ENCODE measurements at regions not wholly inside any gene's neighbourhood (a gene's known extent, or its start where the extent isn't known, plus 50 kb on each side); places are given as distances from the start of the nearest gene placed in this dataset.

DNA sequence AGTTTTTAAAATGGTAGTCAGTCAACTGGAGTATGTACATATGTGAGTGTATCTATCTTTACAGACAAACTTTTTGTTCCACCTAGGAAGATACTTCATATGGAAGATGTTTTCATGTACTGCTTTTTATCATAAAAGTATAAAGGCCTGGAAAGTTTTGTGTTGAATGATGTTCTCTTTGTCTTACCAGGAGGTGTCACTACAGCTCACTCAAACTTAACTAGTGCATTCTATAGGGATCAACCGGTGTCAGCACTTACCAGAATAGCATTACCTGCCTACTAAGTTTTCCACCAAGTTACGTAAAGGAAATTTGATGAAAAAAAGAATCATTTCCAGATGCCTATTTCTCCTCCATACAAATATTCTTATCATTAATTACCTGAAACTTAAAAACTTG is 522.6 kb upstream of the SEMA6D start:
- Histone ChIP-seq H3K36me3 (ENCODE audit: control insufficient read depth in 2 of 4, insufficient read depth in 4 of 4, low read length in 3 of 4) (no peaks in the 10 kb centered on the region), H3K23ac (ENCODE audit: insufficient read length) (no peak overlapping the region), H2BK15ac (ENCODE audit: low read length) (no peak overlapping the region), H2BK5ac (ENCODE audit: low read depth, low read length) (no peak overlapping the region), H3K4me3 (ENCODE audit: extremely low read depth in 1 of 4, insufficient read depth in 2 of 4, low read depth in 3 of 4, low read length in 4 of 4) (no peak overlapping the region), H3K79me2 (ENCODE audit: control insufficient read depth in 1 of 2, insufficient read depth in 2 of 2, low read length in 2 of 2) (no peaks in the 10 kb centered on the region), H3K9ac (replicated peaks in 1 of 4; ENCODE audit: extremely low read depth in 1 of 4, low read depth in 3 of 4, low read length in 3 of 4) (no peak overlapping the region), H3K4ac (replicated peaks; ENCODE audit: insufficient read length, low read depth, low read length) (no peak overlapping the region), H3K18ac (ENCODE audit: extremely low read depth, low read length) (no peak overlapping the region), H4K5ac (ENCODE audit: insufficient read length, low read depth, low read length) (no peak overlapping the region), H3K79me1 (ENCODE audit: low read depth, low read length) (no peaks in the 10 kb centered on the region), H2BK120ac (replicated peaks; ENCODE audit: low read depth, low read length) (no peak overlapping the region), H2AFZ (ENCODE audit: low read length) (no peak overlapping the region), H3K56ac (replicated peaks; ENCODE audit: insufficient read length, low read depth, low read length) (no peak overlapping the region), H3K27me3 (replicated peaks in 1 of 4; ENCODE audit: control insufficient read depth in 3 of 4, extremely low read depth in 1 of 4, insufficient read depth in 3 of 4, low read length in 3 of 4) (peaks cover 3 to 13% (median 6%) of the 10 kb centered on the region in 4 experiments; a peak in 6 of 7 replicates), H3K9me3 (ENCODE audit: insufficient read depth in 2 of 2, low read depth in 1 of 2, low read length in 1 of 2) (no peaks in the 10 kb centered on the region), H3K4me1 (replicated peaks in 1 of 4; ENCODE audit: control insufficient read depth in 3 of 4, insufficient read depth in 4 of 4, low read length in 3 of 4) (peaks cover 0 to 9% (median 1%) of the 10 kb centered on the region in 4 experiments; a peak in 3 of 7 replicates), H3K27ac (ENCODE audit: low read depth, low read length) (no peak overlapping the region), H4K8ac (ENCODE audit: extremely low read depth, insufficient read depth, low read length) (no peak overlapping the region), H3K14ac (ENCODE audit: insufficient read length) (no peak overlapping the region), H2AK5ac (ENCODE audit: low read depth, low read length) (no peak overlapping the region), H4K20me1 (replicated peaks in 1 of 2; ENCODE audit: control insufficient read depth in 1 of 2, insufficient read depth in 2 of 2, low read length in 2 of 2) (no peaks in the 10 kb centered on the region), H3K23me2 (ENCODE audit: low read depth, low read length) (no peaks in the 10 kb centered on the region; the same call in 1 of the 2 replicates), H2BK20ac (ENCODE audit: low read length) (no peak overlapping the region), H4K91ac (replicated peaks; ENCODE audit: insufficient read length, low read length) (no peak overlapping the region), H2BK12ac (ENCODE audit: low read depth, low read length) (no peak overlapping the region), H3K4me2 (ENCODE audit: insufficient read depth in 1 of 2, low read depth in 2 of 2, low read length in 2 of 2) (no peak overlapping the region)
- FAIRE-seq (peak; percentile 39), DNase-seq (ENCODE audit: low read depth in 1 of 2, low spot score in 2 of 2) (no peak)
- ChIA-PET POLR2A (ENCODE audit: partially characterized antibody) (no interaction called here), CTCF (ENCODE audit: partially characterized antibody) (interaction anchor here (0.7 to 3.6 kb wide), 17 partner anchors 9 to 1159 kb away, joined by 3 to 23 read pairs (median 3); no protein-coding TSS in a partner anchor)
- 58% methylated on average over 2 of the region's 2 CpGs; no CpG with 5 or more reads in 1 of the 2 experiments for WGBS, 2 experiments (ENCODE audit: extremely low coverage in 1 of 2, insufficient coverage in 1 of 2, insufficient read length in 1 of 2, insufficient replicate concordance in 2 of 2, low coverage in 1 of 2, low lambda C conversion rate in 2 of 2, missing lambda C conversion rate in 1 of 2)
- TF ChIP-seq, protein P1, sequence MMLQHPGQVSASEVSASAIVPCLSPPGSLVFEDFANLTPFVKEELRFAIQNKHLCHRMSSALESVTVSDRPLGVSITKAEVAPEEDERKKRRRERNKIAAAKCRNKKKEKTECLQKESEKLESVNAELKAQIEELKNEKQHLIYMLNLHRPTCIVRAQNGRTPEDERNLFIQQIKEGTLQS (IDR thresholded peaks at IDR 0.05; ENCODE audit: insufficient read depth, low read depth, low read length) = no peak
- TF ChIP-seq, protein P2, sequence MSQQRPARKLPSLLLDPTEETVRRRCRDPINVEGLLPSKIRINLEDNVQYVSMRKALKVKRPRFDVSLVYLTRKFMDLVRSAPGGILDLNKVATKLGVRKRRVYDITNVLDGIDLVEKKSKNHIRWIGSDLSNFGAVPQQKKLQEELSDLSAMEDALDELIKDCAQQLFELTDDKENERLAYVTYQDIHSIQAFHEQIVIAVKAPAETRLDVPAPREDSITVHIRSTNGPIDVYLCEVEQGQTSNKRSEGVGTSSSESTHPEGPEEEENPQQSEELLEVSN (IDR thresholded peaks at IDR 0.05) = no peak
- TF ChIP-seq MAFK (IDR thresholded peaks at IDR 0.05; ENCODE audit: low read depth, low read length) (0 out of 2 replicates have a peak, but pooled peaks have one; percentile 13), GTF2F1 (IDR thresholded peaks at IDR 0.05; ENCODE audit: borderline replicate concordance, low read depth, low read length) (no peak), SUZ12 (IDR thresholded peaks at IDR 0.05; ENCODE audit: low read length) (no peak), NRF1 (IDR thresholded peaks at IDR 0.05; ENCODE audit: low read depth, low read length) (no peak), RNF2 (IDR thresholded peaks at IDR 0.05; ENCODE audit: borderline replicate concordance, low read depth, low read length, missing control alignments, poor library complexity, severe bottlenecking) (no peak), GABPA (IDR thresholded peaks at IDR 0.05; ENCODE audit: borderline replicate concordance, insufficient read depth, low read length) (no peak)
- TF ChIP-seq, protein P3, sequence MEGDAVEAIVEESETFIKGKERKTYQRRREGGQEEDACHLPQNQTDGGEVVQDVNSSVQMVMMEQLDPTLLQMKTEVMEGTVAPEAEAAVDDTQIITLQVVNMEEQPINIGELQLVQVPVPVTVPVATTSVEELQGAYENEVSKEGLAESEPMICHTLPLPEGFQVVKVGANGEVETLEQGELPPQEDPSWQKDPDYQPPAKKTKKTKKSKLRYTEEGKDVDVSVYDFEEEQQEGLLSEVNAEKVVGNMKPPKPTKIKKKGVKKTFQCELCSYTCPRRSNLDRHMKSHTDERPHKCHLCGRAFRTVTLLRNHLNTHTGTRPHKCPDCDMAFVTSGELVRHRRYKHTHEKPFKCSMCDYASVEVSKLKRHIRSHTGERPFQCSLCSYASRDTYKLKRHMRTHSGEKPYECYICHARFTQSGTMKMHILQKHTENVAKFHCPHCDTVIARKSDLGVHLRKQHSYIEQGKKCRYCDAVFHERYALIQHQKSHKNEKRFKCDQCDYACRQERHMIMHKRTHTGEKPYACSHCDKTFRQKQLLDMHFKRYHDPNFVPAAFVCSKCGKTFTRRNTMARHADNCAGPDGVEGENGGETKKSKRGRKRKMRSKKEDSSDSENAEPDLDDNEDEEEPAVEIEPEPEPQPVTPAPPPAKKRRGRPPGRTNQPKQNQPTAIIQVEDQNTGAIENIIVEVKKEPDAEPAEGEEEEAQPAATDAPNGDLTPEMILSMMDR (IDR thresholded peaks at IDR 0.05; ENCODE audit: control extremely low read depth in 1 of 3, insufficient read depth in 1 of 3, low read depth in 1 of 3, low read length in 3 of 3) = peak in 2 of 3 experiments; percentile 37 to 47; a peak in 2 of 4 replicates

Measured in H1 (cell line).